GM13976 (cell line): ENCODE measurements at regions not wholly inside any gene's neighbourhood (a gene's known extent, or its start where the extent isn't known, plus 50 kb on each side); places are given as distances from the start of the nearest gene placed in this dataset.

Source experiments
- DNase-seq: peaks from one replicate; pipeline ENCODE4 v3.0.0; 2012; ENCODE audit warnings: low spot score
- CTCF ChIP-seq: IDR thresholded peaks from 2 replicates; pipeline ENCODE4 v1.5.1; 2012; ENCODE audit warnings: borderline replicate concordance, mild to moderate bottlenecking; ENCODE audit not compliant: insufficient read depth; ENCODE audit errors: extremely low read depth, missing control alignments, control extremely low read depth
- in situ Hi-C: fragments of 300-500 bp; cut with MboI; formaldehyde crosslinking; loops from one replicate; pipeline ENCODE4 v1.12.0; 2022; ENCODE audit warnings: low sequenced_read_pairs, mixed read lengths, inconsistent platforms; ENCODE audit not compliant: unreplicated experiment

GRCh38 chr1:5232537-5232936 lies 578.1 kb downstream of the AJAP1 start:
- DNase-seq: no peak
- in situ Hi-C loops: no loop called here
- TF ChIP-seq CTCF: no peak

GRCh38 chr1:5231541-5232315 lies 577.3 kb downstream of the AJAP1 start:
- in situ Hi-C loops: no loop called here
- DNase-seq: no peak
- TF ChIP-seq CTCF: no peak

- TF ChIP-seq CTCF: no peak
- no peak for DNase-seq
- in situ Hi-C loops: no loop called here
Measured at GRCh38 chr1:5227114-5227513, 572.7 kb downstream of the AJAP1 start.

- no peak for TF ChIP-seq CTCF
- in situ Hi-C loops: no loop called here
Measured at GRCh38 chr1:5225707-5226704, 571.6 kb downstream of the AJAP1 start.

DNA sequence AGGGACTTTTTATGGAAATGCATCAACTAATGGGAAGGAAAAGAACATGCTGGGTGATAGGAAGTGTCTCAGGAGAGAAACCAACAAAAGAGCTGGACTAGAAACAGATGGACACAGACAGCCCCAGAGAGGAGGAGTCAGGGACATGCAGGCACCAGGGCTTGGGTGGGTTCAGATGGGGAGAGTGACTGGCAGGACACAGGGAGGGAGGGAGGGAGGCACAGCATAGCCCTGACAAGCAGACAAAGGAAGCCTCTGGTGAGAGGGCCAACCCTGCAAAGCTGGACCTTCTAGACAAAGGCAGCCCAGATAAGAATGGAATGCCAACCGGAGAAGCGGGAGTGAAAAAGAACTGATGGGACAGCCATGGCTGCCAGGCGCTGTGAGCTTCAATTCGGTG lies 568.8 kb downstream of the AJAP1 start:
- in situ Hi-C loops: no loop called here
- no peak for DNase-seq
- TF ChIP-seq CTCF: no peak

More at GRCh38 chr1:5225707-5226704, 571.6 kb downstream of the AJAP1 start:
- DNase-seq: no peak

DNA sequence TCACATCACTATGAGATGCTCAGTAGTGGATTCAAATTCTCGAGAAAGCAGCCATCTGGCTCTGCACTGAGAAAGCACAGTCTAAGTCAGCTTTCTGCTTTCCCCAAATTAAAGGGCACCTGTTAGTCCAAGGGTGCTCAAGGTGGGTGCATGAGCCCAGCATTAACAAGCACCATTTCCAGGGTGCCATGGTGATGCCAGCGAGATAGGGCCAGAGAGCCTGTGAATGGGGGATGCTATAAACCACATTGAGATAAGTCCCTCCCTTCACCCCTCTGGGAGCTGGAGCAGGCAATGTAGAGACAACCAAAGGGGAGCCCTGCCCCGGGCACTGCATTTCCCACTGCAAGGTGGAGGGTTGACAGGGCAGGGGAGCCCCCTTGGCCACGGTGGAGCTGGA lies 568.2 kb downstream of the AJAP1 start:
- no peak for DNase-seq
- no peak for TF ChIP-seq CTCF
- in situ Hi-C loops: no loop called here
